GM15510 (cell line): ENCODE measurements at regions not wholly inside any gene's neighbourhood (a gene's known extent, or its start where the extent isn't known, plus 50 kb on each side); places are given as distances from the start of the nearest gene placed in this dataset.

Experiments used
- POLR2A ChIP-seq: IDR thresholded peaks from 3 replicates; pipeline ENCODE4 v1.6.1; 2011; ENCODE audit warnings: borderline replicate concordance; ENCODE audit not compliant: insufficient read length; ENCODE audit errors: extremely low read depth

- TF ChIP-seq POLR2A = no peak
These were observed 463.4 kb downstream of the TMEM121 start for GRCh38 chr14:105989566-105990302.

- no peak for TF ChIP-seq POLR2A
These were observed 467.4 kb downstream of the TMEM121 start for GRCh38 chr14:105993814-105994213.

- no peak for TF ChIP-seq POLR2A
These were observed 473.1 kb downstream of the TMEM121 start for GRCh38 chr14:105999361-106000028.

GRCh38 chr14:106003351-106003750 is 477.0 kb downstream of the TMEM121 start:
- TF ChIP-seq POLR2A = no peak

- TF ChIP-seq POLR2A = no peak
These were observed 484.4 kb downstream of the TMEM121 start for GRCh38 chr14:106010783-106011182.

- no peak for TF ChIP-seq POLR2A
These were observed 487.5 kb downstream of the TMEM121 start for GRCh38 chr14:106013879-106014376.

- no peak for TF ChIP-seq POLR2A
These were observed 495.4 kb downstream of the TMEM121 start for GRCh38 chr14:106021832-106022231.

- TF ChIP-seq POLR2A = no peak
These were observed 497.0 kb downstream of the TMEM121 start for GRCh38 chr14:106023411-106023810.

- TF ChIP-seq POLR2A = no peak
These were observed 498.7 kb downstream of the TMEM121 start for GRCh38 chr14:106024983-106025604.

- TF ChIP-seq POLR2A = no peak
These were observed 499.6 kb downstream of the TMEM121 start for GRCh38 chr14:106026026-106026425.

- no peak for TF ChIP-seq POLR2A
These were observed 503.6 kb downstream of the TMEM121 start for GRCh38 chr14:106029959-106030358.

GRCh38 chr14:106037380-106037779 is 511.0 kb downstream of the TMEM121 start:
- no peak for TF ChIP-seq POLR2A

GRCh38 chr14:106038263-106038662 is 511.9 kb downstream of the TMEM121 start:
- TF ChIP-seq POLR2A = no peak

GRCh38 chr14:106039400-106039799 is 513.0 kb downstream of the TMEM121 start:
- TF ChIP-seq POLR2A = no peak

GRCh38 chr14:106044515-106044914 is 518.1 kb downstream of the TMEM121 start:
- no peak for TF ChIP-seq POLR2A

- TF ChIP-seq POLR2A = no peak
These were observed 518.7 kb downstream of the TMEM121 start for GRCh38 chr14:106044949-106045596.

GRCh38 chr14:106051796-106052195 is 525.4 kb downstream of the TMEM121 start:
- no peak for TF ChIP-seq POLR2A
